ENCODE measurements at regions not wholly inside any gene's neighbourhood (a gene's known extent, or its start where the extent isn't known, plus 50 kb on each side); places are given as distances from the start of the nearest gene placed in this dataset.
"Not testable (repeated sequence)": the region's sequence is repeated elsewhere in the genome, so short reads cannot be mapped to it uniquely, and the experiment has no call there.

- Mint-ChIP-seq H3K4me3 (no peak overlapping the region), H3K27ac (no peak overlapping the region), H3K9me3 (peaks cover 8% of the 10 kb centered on the region), H3K27me3 (ENCODE audit: low read depth) (no peaks in the 10 kb centered on the region), H3K4me1 (peaks cover 19% of the 10 kb centered on the region), H3K36me3 (0 out of 2 replicates have a peak, but pooled peaks cover 3% of the 10 kb centered on the region)
- no peak for DNase-seq (ENCODE audit: low spot score)
- ChIA-PET POLR2A (no interaction called here), CTCF (no interaction called here)
- TF ChIP-seq ELF4 (CRISPR knock-in tag; IDR thresholded peaks at IDR 0.05; ENCODE audit: low read depth) (no peak), ETV6 (CRISPR knock-in tag; IDR thresholded peaks at IDR 0.05) (no peak), ERG (CRISPR knock-in tag; IDR thresholded peaks at IDR 0.05) (no peak), CREM (CRISPR knock-in tag; IDR thresholded peaks at IDR 0.05) (no peak), CDX4 (CRISPR knock-in tag; IDR thresholded peaks at IDR 0.05; ENCODE audit: borderline replicate concordance) (no peak), USF2 (CRISPR knock-in tag; IDR thresholded peaks at IDR 0.05) (no peak)
- no peak for ATAC-seq
Observed at GRCh38 chr4:101414496-101414895, 67.2 kb upstream of the PPP3CA start.

- no peak for DNase-seq (ENCODE audit: low spot score)
- H3K36me3 Mint-ChIP-seq: 0 out of 2 replicates have a peak, but pooled peaks cover 3% of the 10 kb centered on the region
- peaks cover 9% of the 10 kb centered on the region for H3K4me1 Mint-ChIP-seq
- no peaks in the 10 kb centered on the region for H3K27me3 Mint-ChIP-seq (ENCODE audit: low read depth)
- POLR2A ChIA-PET: no interaction called here
- peaks cover 8% of the 10 kb centered on the region for H3K9me3 Mint-ChIP-seq
- H3K4me3 Mint-ChIP-seq: no peak overlapping the region
- CTCF ChIA-PET: no interaction called here
- no peak for ATAC-seq
- no peak for TF ChIP-seq FOXP4 (CRISPR knock-in tag; IDR thresholded peaks at IDR 0.05)
- TF ChIP-seq EMX1 (CRISPR knock-in tag; IDR thresholded peaks at IDR 0.05): no peak
- no peak for TF ChIP-seq ATF3 (CRISPR knock-in tag; conservative IDR thresholded peaks at IDR 0.05)
- TF ChIP-seq ZBTB43 (CRISPR knock-in tag; IDR thresholded peaks at IDR 0.05): no peak
- TF ChIP-seq ZNF138 (CRISPR knock-in tag; conservative IDR thresholded peaks at IDR 0.05): no peak
- TF ChIP-seq RELA (CRISPR knock-in tag; IDR thresholded peaks at IDR 0.05; ENCODE audit: borderline replicate concordance): no peak
- TF ChIP-seq E2F4 (CRISPR knock-in tag; IDR thresholded peaks at IDR 0.05; ENCODE audit: borderline replicate concordance, low read depth): no peak
- no peak overlapping the region for H3K27ac Mint-ChIP-seq
Observed at GRCh38 chr4:101411926-101412325, 64.6 kb upstream of the PPP3CA start.

GRCh38 chr4:101411281-101411910 lies 64.1 kb upstream of the PPP3CA start:
- ATAC-seq; H3K36me3 Mint-ChIP-seq; DNase-seq (ENCODE audit: low spot score); H3K9me3 Mint-ChIP-seq; CTCF ChIA-PET; H3K4me3 Mint-ChIP-seq; H3K27me3 Mint-ChIP-seq (ENCODE audit: low read depth); POLR2A ChIA-PET; H3K4me1 Mint-ChIP-seq: not testable (repeated sequence)
- H3K27ac Mint-ChIP-seq: peak overlapping the region; percentile 23; the same call in 1 of the 2 replicates
